Stimulated activated CD4-positive, alpha-beta T cell treated with anti-CD3 and anti-CD28 coated beads, Interleukin-1b, Interleukin-23, amount 100 ng/mL, for 1 hour (primary cell): ENCODE measurements at regions not wholly inside any gene's neighbourhood (a gene's known extent, or its start where the extent isn't known, plus 50 kb on each side); places are given as distances from the start of the nearest gene placed in this dataset.

Experiments
- DNase-seq, 2 donors: peaks; one replicate each; pipeline ENCODE4 v3.0.0-alpha.2; 2020; ENCODE audit warnings: low read depth in 2 of 2

DNA sequence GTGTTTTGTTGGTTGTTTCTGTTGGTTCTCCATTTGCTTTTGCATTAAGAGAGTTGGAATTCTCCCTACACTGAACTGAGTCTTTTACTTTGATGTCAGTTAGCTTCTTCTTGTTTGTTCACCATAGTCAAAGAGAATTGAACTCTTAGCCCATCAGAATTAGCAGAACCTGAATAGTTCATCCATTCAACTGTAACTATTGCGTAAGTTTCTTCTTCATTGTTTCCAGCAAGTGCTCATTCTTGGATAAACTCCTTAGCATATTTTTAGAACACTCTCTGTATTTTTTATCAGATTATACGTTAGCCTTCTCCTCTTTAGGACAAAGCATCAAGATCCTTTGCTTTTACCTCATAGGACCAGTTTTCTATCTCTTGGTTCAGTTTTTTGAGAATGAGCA, 128.4 kb upstream of the RAB11FIP2 start:
- DNase-seq: no peak

DNA sequence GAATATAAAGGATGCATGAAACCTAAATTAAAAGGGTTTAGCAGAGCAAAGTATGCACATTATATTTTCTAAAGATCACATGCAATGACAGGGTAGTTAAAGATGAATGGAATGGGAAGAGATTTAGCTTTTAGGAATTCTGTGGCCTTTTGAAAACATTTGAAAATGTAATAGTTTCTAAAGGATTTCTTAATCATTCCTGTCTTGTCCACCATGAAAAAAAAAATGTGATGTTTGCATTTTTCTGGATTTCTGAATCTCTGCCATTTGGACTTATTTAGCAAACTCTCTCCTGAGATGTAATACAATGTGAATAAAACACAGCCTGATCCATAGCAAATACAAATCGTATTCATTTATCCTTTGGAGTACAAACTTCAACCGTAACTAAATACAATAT, 126.6 kb upstream of the RAB11FIP2 start:
- DNase-seq: no peak

DNA sequence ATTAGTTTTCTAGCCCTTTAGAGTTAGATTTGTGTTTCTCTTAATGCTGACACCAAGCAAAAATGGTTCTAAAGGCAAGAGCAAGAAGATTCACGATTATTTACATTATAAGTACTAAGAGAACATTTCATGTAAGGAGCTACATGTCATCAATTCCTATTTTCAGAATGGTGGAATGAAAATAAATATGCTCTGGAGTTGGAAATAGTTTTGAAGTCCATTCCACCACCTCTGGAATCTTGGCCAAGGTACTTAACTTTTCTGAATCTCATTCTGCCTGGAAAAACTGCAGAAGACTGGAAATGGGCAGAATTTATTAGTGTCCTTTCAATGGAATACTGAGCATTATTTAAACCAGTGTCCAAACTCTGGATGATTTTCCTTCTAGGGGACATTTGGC, 125.1 kb upstream of the RAB11FIP2 start:
- DNase-seq: no peak

DNA sequence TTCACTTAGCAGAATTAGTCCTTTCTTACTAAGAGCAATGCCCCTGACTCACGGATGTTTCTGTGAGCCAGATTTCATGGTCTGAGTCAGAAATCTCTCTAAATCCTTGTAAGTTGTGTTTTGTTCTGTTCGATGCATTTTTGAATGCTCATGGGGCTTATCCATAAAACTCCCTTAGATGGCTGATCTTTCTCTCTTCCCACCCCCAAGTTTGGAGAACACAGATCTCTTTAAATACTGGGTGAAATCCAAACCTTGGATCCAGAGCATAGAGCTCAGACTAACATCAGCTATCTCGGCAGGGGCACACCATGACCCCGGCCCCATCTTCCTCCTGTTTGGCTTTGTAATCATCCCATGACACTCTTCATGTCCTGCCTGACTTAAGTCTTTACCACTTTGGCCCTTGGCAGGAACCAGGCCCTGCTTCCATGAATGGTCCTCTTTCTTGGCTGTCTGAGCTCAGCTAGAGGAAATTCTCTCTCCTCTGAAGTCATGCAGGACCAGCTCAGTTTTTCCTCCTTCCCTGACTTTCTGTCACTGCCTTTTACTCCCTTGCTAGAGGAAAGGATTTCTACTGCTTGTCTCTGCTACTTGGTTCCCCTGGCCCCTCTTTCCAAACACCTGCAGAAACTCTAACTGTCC, 120.4 kb upstream of the RAB11FIP2 start:
- no peak for DNase-seq

DNA sequence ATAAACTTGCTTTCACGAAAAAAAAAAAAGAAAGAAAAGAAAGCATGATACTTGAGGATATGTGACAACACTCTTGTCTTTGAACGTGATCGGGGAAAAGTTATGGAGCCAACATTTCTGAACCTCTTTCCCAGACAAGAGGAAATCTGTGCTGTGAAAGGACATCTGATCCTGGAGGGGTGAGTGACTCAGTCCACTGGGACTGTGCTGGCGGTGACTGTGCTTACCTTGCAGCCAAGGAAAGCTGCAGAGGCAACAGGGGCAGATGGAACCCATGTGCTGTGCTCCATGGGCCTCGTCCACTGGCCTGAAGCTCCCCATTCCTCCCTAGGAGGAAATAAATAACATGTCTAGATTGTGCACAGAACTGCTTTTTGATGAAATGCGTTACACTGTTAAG, 116.5 kb upstream of the RAB11FIP2 start:
- DNase-seq: no peak

DNA sequence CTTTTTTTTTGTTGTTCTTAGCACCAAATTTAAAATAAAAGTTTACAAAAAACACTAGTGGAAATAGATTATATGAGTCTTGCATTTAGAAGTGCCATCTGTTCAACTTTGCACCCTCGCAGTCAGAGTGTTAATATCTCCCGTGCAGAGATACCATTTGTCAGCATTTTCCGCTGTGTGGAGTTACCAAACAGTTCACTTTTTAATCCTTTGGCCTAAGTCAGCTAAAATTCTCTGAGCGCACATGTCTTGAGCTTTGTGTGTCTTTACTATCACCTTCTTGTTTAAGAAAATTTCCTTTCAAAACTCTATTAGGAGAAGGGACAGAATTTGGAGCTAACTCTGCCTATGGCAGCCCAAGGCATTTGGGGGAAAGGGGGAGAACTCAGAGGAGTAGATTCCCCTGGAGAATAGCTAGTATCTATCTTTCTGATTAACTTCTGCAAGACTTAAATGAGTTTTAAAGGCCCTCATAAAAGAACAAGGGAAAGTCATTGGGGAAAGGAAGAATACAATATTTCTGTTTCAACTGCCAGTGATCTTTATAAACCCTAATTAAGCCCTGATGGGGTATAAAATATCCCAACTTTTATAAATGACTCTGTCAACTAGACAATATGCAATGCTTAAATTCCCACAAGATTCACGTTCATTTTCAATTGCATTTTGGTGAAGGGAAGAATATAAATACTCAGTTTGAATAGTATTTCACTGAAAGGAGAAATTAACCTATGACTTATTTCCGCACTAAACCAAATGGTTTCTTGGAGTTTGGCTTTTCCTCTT, 114.9 kb upstream of the RAB11FIP2 start:
- DNase-seq: no peak

DNA sequence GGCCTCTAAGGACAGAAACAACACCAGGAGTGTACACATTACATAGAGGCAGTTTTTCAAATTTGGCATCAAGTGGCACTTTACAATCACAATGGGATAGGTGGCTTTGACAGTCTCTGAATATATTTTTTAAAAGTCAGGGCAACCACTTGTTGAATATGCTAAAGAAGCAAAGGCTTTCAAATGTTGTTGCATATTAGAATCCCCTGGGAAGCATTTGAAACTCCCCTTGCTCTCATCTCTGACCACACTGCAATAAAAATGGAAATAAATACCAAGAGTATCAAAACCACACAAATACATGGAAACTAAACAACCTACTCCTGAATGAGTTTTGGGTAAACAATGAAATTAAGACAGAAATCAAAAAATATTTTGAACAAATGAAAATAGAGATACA, 106.5 kb upstream of the RAB11FIP2 start:
- no peak for DNase-seq

DNA sequence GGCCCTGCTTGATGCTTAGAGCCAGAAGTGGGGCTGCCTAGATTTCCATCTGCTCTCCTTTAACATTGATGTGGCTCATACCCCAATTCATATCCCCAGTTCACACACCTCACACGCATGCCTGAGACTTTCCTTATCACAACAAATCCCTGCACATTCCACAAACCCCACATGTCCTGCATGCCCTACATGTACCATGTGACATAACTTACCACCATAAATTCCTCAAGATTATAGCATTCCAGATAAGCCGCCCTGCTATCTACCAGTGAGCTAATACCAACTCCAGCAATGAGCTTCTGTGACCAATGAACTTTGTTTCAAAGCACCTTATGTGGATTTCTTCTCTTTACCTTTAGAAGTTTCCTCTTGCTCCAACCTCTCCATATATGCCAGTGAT, 104.7 kb upstream of the RAB11FIP2 start:
- DNase-seq: no peak

DNA sequence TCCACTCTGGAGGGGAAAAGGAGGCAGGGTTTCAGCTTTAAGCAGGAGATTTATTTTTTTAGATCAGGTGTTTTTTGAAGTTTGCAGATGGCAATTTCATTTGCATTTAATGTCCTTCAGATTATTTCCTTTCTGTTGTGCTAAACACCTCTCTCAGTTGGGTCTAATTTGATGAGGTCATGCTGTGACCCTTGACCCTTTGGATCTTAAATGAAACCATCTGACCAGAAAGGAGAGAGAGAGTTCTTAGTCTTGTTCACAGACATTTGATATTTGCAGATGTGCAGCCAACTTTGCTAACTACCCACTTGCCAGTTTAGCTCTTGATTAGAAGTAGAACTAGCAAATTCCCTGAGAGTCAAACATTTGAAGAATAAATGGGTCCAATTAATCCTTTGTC, 101.5 kb upstream of the RAB11FIP2 start:
- no peak for DNase-seq

DNA sequence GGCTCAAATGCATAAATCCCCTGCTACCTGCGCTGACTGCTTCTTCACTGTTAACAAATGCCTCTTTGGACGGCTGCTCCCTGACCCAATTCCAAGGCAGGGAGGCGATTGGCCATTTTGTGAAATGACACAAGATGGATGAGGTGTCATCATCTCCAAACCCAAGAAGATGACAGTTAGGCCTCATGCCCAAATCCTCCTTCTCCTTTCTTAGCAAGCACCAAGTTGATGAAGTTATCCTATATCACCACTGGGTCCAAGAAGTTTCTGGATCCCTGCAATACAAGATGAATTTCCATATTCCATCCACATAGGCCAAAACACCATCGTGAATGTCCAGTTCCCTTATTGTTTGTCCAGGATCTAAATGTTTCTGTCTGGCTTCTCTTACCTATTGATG, 98.5 kb upstream of the RAB11FIP2 start:
- no peak for DNase-seq

DNA sequence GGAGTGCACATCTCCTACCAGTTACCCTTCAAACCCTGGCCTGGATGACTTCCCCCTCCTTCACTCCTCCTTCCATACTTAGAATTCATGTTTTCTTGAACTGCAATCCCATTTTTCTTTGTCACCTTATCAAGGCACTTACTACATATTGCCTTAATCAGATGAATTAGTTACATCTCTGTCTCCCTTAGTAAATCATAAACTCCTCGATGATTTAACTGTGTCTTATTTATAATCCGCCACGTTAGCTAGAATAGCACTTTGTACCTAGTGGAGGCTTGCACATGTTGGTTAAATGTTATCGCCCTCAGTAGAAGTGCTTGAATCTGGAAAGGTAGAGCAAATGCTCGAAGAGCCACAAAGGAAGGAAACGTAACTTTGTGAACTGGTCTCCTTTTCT, 94.7 kb upstream of the RAB11FIP2 start:
- DNase-seq: no peak

DNA sequence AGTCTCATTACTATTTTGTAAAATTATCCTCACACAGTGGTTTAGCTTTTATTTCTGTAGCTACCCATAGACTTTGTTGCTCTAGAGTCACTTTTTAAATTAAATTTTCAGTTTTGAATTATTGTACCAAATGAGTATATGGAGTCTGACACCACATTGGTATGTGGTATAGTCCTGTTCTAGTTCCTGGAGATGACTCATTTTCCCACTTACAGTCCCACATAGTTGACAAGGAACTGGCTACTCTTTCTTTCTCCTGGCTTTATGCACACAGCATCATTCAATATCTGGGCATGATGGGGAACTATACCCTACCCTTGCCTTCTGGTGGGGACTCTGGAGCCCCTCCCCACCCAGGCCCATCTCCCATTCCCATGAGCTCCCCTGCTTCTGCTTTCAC, 92.6 kb upstream of the RAB11FIP2 start:
- DNase-seq: no peak

DNA sequence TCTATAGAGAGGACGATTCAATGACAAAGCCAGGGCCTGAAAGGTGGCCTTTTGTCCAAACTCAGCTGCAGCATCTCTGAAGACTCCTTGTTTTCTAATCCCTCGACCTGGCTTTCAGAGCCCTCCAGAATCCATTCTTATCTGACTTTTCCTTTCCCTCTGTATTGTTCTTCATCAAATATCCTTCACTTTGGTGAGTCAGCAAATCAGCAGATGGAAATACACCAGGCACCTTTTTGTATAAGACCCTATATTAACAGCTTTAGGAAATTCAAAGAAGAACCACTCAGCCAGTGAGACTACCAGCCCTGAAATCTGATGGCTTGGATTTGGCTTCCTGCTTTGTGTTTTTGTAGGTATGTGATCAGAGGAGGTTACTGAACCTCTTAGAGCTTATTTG, 81.9 kb upstream of the RAB11FIP2 start:
- DNase-seq: no peak

DNA sequence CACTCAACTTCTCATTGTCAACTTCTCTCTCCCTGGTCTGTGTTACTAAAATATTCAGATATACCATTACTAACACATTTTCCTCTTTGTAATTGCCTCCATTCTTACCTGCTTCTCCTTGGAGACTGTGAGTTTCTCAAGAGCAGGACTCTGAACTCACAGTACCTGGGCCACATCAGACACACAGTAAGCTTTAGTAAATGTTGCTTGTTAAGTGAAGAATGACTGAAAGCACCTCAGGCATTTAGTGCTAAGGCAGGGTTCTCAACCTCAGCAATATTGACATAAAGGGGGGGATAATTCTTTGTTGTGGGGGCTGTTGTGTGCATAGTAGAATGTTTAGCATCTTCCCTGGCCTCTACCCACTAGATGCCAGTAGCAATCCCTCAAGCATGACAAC, 72.0 kb upstream of the RAB11FIP2 start:
- DNase-seq: no peak

DNA sequence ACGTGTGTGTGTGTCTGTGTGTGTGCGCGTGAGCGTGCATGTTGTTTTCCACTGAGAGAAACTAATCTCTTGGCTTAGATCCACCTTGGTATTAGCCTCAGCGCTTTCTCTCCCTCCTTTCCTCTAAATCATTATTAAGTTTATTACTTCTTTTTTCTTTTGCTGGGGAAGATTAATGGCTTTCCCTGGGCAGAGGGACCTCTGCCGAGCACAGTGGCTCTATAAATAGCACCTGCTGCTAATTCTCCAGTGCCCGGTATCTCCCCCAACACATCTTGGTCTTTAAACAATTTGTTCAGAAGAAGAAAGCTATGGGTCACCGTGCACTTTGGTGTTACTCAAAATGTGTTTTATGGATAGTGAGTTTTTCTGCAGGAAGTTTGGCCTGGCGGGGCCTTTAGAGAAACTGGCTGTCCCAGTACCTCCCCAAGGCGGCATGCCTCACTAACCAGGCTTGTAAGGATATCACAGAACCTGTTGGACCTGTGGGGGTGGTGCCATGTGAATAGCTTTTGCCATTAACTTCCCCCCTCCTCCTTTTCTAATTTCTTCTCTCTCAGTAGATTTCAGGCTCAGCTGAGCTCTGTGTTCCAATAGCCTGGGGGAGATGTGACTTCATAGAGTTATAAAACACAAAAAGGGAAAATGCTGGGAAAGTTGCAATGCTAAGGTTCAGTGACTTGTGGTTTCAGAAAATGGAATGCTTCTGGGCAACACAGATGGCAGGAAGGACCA, 70.1 kb upstream of the RAB11FIP2 start:
- DNase-seq: no peak

DNA sequence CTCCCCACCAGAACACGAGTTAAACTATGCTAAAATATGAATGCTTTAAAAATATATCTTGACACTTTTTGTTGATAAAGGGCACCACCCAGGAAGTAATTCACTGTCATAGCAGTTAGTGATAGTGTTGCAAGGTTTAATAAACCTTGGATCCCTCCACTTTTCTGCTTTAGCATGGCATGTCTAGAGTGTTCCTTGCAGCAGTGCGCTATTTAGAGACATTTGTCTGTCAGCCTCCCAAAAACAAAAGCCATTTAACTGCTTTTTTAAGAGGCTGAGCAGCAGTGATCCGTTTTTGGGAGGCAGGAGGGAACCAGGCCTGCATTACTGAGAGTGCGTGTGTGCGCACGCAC, 69.6 kb upstream of the RAB11FIP2 start:
- no peak for DNase-seq

DNA sequence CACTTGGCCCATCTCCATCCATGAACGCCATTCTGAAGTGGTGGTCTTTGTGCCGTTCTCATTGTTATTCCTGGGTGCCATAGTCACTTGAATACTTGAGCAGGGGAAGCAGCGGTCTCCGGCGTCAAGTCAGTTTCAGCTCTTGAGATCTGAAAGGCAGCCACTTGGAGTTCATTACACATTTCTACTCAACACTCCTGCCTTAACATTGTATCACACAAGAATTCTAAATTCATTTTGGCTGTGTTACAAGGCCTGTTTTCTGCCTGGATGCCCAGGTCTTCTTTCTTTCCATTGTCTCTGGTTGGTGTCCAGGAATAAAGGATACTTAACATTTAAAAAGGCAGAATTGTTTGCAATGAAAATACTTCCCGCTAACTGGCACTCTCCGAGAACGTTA, 69.0 kb upstream of the RAB11FIP2 start:
- DNase-seq: no peak

DNA sequence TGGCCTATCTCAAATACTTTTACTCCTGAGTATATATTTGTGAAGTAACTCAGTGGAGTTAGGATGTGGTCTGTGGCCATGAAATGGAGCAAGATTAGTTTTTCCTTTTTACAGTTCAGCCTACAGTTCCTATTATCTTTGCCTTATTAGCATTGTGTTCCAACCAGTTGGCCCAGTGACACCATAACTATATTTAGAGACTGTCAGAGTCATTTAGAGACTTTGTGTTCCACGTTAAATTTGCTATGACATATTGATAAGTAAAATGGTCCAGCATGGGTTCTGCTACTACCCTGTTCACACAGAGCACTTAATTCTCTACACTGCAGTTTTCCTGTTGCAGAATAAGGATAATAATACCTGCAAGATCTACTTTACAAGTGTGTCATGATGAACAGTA, 68.3 kb upstream of the RAB11FIP2 start:
- DNase-seq: no peak

DNA sequence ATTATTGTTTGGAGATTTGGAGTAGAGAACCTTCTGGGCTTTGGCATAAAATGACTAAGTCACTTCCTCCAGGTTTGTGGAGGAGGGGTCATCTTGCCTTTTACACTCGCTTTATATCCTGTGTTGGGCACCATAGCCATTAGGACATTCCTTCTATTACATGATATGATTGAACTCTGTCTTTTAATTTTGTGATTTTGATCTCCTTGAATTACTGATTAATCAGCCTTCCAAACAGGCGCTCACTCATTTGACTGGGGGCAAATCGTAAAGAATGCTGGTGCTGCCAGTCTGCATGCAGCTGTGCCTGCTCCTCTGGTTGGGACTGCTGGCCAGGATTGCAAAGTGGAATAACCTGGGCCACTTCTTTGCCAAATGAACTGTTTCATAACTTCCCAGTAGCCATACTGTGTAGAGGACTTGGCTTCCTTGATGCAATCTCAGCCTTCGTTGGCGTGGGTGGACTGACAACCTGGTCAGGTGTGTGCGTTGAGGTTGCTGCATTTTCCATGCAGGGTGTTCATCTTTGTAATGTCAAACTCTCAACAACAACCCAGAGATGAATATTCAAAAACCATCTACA, 65.9 kb upstream of the RAB11FIP2 start:
- no peak for DNase-seq

DNA sequence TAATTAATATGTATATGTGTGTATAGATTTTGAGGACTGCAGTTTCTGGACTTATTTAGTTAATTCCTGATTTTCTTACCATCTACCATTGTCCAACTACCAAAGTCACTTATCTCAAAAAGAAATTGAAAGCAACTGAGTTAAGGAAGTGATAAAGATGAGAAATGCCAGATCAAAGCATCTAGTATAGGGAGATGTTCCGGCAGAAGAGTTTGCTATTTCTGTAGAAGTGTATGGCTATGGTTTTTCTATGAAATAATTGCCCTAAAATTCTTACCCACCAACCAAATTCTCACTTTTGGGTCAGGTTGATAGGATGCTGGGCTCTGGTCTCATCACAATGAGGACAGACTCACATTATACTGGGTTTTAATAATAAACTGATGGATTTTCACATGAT, 64.0 kb upstream of the RAB11FIP2 start:
- no peak for DNase-seq

DNA sequence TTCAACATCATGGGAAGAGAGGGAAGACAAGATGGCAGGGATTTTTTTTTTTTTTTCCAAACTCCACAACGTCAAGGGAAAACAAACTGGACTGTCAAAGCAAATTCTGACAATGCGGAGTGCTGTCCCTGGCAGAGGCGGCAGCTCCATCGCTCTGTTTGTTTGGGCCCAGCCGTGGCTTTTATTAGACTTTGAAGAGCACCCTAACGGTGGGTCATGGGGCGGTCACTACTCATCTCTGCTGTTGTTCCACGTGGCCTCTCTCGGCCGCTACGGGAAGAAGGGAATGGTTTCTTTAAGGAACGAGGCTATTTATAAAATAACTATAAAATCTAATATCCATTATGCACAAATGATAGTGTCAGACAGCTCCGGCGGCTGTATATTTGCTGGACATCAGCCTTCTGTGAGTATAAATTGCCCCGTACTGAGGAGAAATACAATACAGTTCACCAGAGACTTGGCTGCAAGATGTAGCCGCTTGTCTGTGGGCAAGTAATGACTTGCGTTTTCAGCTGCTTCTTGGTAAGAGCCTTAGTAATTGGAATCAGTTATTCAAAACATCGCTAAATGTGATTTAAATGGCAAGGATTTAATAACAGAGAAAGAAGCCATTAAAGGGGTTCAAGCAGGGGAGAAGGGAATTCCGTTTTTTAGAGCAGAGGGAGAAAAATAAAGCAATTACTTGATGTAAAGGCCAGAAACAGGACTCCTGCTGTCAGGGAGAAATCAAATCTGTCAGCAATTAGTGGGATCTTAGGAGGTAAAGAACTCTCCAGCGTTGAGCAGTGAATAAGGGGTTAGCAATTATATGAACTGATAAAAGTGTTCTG, 61.7 kb upstream of the RAB11FIP2 start:
- DNase-seq: no peak

DNA sequence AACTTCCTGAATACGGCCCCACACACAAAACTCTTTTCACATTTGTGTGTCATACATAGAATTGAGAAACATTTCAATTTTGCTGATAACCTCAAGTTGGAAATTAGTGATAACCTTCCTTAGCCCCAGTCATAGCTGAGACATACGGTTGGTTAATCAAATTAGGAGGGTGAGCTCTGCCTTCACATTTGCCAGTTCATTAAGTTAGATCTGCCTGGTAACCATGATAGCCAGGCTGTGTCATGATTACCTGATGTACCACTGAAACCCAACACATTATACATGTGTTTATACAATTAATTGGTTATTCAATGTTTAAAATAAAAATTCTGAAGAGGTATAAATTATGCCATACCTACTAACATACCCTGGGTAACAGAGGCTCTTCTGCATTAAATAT, 60.8 kb upstream of the RAB11FIP2 start:
- no peak for DNase-seq
